Anterior cingulate cortex (tissue), 58 donors: ENCODE measurements at regions not wholly inside any gene's neighbourhood (a gene's known extent, or its start where the extent isn't known, plus 50 kb on each side); places are given as distances from the start of the nearest gene placed in this dataset.
A peak's percentile ranks its signal among the peaks of the same experiment; 100 is the strongest.

Experiments
- DNase-seq, 58 donors: peaks; one replicate each; lab custom pipeline; 2025; lab: John Stamatoyannopoulos, UW

GRCh38 chr13:73508841-73509240 lies 450.0 kb downstream of the KLF5 start:
- no peak for DNase-seq

DNA sequence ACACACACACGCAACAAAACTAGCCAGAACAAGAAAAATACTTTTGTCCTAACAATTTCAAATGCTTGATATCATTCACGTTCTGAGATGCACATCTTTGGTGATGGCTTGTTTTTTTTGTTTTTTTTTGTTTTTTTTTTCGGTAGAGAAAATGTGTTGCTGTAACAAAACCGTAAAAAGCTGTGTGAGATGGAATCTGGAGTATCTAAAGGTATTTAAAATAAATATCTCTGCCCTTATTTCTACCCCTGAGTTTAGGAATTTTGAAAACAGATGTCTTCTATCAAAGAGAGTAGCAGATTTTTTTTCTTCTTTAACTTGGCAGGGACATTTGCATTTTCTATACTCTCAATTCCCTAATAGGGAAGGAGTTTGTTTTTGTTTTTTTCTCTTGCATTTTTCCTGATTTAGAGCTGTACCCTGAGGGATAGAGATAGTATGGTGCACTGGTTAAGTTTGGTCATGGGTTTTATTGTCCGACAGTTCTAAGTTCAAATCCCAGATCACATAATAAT lies 446.6 kb downstream of the KLF5 start:
- no peak for DNase-seq

GRCh38 chr13:73499695-73500094 lies 440.9 kb downstream of the KLF5 start:
- DNase-seq: no peak

GRCh38 chr13:73497430-73497829 lies 438.6 kb downstream of the KLF5 start:
- no peak for DNase-seq

- DNase-seq: no peak
Measured at GRCh38 chr13:73496711-73497110, 437.9 kb downstream of the KLF5 start.

GRCh38 chr13:73492811-73493210 lies 434.0 kb downstream of the KLF5 start:
- DNase-seq: no peak

DNA sequence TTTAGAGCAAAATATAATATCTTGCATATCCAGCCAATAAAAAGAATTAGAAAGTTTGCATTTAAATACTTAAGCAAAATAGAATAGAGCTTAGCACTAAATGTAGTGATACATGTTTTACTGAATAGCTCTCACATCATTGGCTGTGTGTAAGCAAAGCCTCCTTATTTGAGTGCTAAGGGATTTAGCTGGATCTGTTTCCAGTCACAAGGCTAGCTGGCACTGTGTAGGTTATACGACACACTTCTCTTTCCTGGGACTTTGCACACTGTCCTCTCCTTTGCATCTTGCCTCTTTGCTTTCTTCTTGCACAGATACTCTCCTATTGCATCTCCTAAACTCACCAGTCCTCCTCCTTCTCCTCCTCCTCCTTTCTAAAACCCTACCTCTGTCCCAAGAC lies 423.8 kb downstream of the KLF5 start:
- DNase-seq: no peak

- peak in 2 of 58 donors; percentile 22 to 25 for DNase-seq
Measured at GRCh38 chr13:73481886-73482445, 423.2 kb downstream of the KLF5 start.

DNA sequence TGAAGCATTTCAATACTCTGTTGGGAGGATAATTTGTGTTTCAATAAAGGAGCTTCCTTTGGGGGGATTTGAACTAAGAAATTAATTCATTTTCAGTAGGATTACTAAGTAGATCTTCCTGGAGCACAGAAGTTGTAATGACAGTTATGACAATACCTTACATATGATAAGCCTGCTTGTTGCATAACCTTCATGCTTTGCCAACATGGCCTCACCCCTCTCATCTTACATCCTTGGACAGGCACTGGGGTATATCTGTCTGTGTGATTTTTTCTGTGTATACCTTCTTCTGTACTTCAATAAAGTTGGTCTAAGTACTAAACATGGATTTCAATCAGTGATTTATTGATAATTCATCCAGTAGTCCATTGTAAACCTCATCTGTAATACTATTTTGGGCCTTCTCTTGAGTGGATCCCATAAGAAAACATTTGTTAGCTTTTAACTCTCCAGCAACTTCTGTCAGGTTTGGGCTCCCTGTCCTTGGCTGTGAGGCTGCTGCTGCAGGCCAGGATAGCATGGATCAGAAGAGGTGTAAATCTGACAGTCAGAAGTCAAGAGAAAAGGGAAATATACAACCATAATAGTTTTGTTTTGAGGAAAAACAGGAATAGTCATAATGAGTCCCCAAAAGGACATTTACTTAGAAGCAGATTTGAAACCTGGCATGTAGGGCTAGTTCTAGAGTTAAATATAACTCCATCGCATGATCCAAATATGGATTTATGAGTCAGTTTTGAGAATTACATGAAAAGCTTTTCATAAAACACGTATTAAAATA lies 422.2 kb downstream of the KLF5 start:
- DNase-seq: no peak

DNA sequence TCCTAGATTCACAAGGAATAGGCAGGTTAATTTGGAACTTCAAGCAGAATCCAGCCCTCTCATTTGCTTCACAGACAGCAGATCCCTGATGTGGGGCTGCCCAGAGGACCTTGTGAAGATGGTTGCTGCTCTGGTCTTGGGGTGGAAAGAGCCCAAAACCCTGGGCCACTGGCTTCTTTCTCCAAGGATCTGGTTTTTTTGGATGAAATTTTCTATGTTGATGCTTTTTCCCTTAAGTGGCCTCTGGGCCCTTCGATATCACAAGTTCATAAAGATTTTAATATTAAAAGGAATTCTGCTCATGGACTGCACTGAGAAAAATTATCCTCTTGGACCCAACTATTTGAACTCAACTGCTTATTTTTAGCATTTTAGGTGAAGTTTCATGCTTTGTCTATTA lies 421.1 kb downstream of the KLF5 start:
- DNase-seq: no peak

- no peak for DNase-seq
Measured at GRCh38 chr13:73479351-73479750, 420.5 kb downstream of the KLF5 start.

DNA sequence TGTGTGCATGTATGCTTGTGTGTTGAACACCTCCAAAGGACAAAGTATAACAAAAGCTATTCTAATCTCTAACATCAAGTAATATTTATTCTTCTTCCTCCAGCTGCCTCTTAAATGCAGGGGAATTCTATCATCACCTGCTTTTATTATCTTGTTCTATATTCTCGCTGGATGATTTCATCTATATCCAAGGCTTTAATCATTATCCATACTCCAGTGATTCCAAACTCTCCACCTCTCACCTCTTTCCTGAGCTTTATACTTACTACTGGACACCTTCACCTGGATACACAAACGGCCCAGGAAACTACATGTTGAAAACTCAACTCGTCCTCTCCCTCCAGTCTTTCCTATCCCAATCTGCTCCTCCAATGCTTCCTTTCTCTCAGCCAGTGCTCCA lies 418.6 kb downstream of the KLF5 start:
- DNase-seq: no peak

DNA sequence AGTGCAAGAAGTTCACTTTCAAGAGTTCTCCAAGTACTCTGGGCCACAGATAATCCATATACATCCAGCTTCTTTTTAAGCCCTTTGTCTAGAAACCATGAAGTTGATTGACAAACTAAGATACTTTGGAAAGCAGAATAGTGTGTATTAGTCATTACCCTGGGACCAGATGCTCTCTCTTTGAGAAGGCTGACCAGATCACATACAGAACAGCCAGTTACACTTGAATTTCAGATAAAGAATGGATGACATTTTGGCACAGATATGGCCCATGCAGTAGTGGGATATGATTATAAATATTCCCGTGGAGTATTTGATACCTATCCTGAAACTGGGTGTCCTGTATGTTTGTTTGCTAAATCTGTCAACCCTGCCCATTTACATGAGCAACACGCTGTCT lies 414.2 kb downstream of the KLF5 start:
- DNase-seq: no peak

- DNase-seq: no peak
Measured at GRCh38 chr13:73467125-73467524, 408.3 kb downstream of the KLF5 start.

GRCh38 chr13:73466561-73466960 lies 407.8 kb downstream of the KLF5 start:
- DNase-seq: no peak

GRCh38 chr13:73465617-73465971 lies 406.8 kb downstream of the KLF5 start:
- no peak for DNase-seq

DNA sequence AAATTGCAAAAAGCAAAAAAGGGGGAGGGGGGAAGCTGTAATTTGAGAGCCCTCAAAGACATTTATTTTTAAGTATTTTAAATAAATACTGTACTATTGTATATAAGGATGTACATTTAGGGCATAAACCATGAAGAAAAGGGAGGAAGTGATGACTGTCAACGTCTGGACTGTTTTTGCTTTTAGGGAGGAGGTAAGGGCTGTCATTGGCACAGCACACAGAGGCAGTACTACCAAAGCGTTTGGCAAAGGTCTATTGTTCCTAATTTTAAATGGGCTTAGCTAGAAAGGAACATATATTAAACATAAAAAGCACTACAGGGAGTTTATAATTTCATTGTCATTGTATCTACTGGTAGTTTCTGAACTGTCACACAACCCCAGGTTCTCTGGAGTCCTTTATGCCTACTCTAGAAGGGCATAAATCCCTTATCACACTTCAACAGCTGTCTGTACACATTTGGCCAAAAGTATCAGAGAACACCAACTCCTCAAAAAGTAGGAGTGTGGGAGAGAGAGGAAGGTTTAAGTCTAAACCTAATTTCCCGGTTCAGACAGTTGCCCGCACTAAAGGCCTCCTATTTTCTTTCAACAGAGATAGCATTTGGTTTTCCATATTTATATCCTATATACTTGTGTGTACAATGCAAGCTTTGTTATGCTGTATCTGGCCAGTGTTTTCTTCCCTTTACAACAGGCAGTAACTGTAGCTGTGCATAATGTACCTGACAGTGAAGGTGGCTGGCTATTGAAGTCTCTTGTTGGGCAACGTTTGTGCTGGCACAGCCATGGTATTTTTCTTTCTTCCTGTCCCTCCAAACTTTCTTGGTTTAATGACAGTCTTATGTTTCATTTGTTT lies 406.2 kb downstream of the KLF5 start:
- no peak for DNase-seq

DNA sequence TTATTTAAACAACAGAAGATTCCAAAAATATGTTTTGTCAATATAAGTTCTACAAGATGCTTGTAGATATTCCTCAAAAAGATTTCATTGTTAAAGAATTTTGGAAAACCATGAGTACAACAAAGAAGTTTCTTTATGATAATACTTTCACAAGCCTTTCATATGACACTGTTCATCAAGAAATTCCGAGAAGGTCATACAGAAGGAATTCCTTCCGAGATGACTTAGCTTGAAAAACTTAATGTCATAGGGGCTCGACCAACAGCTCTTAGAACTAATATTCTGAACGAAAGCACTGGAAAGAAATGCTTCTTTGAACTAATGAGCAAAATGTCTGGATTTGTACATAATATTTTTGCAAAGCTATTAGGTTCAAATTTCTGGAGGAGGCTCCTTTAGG lies 403.4 kb downstream of the KLF5 start:
- no peak for DNase-seq

DNA sequence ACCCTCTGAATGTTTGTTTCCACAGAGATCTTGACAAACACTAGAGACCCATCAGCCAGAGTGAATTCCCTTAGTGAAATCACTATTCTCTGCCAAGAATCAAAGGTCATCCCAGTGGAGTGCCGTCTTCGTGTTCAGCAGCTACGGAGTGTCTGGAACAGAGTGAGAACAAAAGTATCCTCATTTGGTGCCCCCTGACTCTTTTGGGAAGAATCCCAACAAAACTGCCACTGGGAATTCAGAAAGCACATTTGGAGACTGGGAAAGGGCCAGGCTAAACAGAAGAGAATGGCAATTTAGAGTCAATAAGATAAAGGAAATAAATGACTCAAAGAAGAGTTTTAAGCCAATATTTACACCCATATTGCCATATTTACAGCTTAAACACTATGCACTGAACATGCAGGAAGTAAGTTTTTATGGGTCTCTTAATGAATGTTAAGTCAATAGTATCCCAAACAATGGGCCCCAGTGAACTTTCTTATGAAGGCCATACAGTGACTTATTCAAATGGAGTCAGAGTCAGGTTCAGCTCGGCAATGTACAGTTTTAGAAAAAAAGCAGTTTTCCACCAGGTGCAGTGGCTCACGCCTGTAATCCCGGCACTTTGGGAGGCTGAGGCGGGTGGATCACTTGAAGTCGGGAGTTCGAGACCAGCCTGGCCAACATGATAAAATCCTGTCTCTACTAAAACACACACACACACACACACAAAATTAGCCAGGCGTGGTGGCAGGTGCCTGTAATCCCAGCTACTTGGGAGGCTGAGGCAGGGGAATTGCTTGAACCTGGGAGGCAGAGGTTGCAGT lies 392.6 kb downstream of the KLF5 start:
- DNase-seq: no peak

GRCh38 chr13:73450583-73450982 lies 391.8 kb downstream of the KLF5 start:
- DNase-seq: no peak

DNA sequence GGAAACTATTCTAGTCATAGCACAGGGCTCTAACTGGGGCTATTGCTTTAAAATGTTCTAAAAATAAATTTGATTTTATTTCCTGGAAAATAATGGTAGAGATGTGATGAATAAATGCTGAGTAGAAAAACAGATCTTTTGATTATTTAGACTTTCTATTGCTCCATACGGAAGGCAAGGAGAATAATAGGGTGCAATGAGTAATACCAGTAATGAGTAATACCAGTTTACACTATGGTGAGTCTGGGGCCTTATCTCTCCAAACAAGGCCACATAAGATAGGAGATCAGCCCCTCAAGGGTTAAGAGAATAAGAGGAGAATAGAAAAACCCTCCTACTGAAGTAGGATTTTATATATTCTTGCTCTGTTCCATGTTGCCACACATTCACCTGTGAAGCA lies 390.4 kb downstream of the KLF5 start:
- DNase-seq: no peak
